GM18502 (cell line): ENCODE measurements at regions not wholly inside any gene's neighbourhood (a gene's known extent, or its start where the extent isn't known, plus 50 kb on each side); places are given as distances from the start of the nearest gene placed in this dataset.
"Not testable (repeated sequence)": the region's sequence is repeated elsewhere in the genome, so short reads cannot be mapped to it uniquely, and the experiment has no call there.

ENCODE experiments used
- ATAC-seq: cut with Tn5 transposase; IDR thresholded peaks from one replicate; pipeline ENCODE4 v1.9.1; 2021; ENCODE audit warnings: mild to moderate bottlenecking; ENCODE audit not compliant: unreplicated experiment, poor library complexity

GRCh38 chr6:134745192-134745591 is 204.7 kb downstream of the ALDH8A1 start:
- not testable (repeated sequence) for ATAC-seq

GRCh38 chr6:134744301-134744700 is 205.6 kb downstream of the ALDH8A1 start:
- ATAC-seq = no peak

- no peak for ATAC-seq
These were observed 208.7 kb downstream of the ALDH8A1 start for GRCh38 chr6:134741200-134741536.

GRCh38 chr6:134740473-134741199 is 209.3 kb downstream of the ALDH8A1 start:
- no peak for ATAC-seq

GRCh38 chr6:134740027-134740373 is 209.9 kb downstream of the ALDH8A1 start:
- no peak for ATAC-seq

GRCh38 chr6:134739299-134740026 is 210.4 kb downstream of the ALDH8A1 start:
- ATAC-seq = no peak

GRCh38 chr6:134738211-134738885 is 211.6 kb downstream of the ALDH8A1 start:
- ATAC-seq = no peak

- no peak for ATAC-seq
These were observed 214.4 kb downstream of the ALDH8A1 start for GRCh38 chr6:134735461-134735860.

GRCh38 chr6:134734312-134734869 is 215.5 kb downstream of the ALDH8A1 start:
- no peak for ATAC-seq

GRCh38 chr6:134733801-134734200 is 216.1 kb downstream of the ALDH8A1 start:
- no peak for ATAC-seq

- ATAC-seq = no peak
These were observed 217.1 kb downstream of the ALDH8A1 start for GRCh38 chr6:134732763-134733162.

- no peak for ATAC-seq
These were observed 218.3 kb downstream of the ALDH8A1 start for GRCh38 chr6:134731615-134732014.

- ATAC-seq = no peak
These were observed 219.9 kb downstream of the ALDH8A1 start for GRCh38 chr6:134730013-134730412.

GRCh38 chr6:134729561-134729960 is 220.3 kb downstream of the ALDH8A1 start:
- no peak for ATAC-seq

GRCh38 chr6:134727081-134727480 is 222.8 kb downstream of the ALDH8A1 start:
- no peak for ATAC-seq

GRCh38 chr6:134725590-134725989 is 224.3 kb downstream of the ALDH8A1 start:
- ATAC-seq = no peak

- no peak for ATAC-seq
These were observed 225.0 kb downstream of the ALDH8A1 start for GRCh38 chr6:134724771-134725340.

GRCh38 chr6:134723081-134723871 is 226.6 kb downstream of the ALDH8A1 start:
- no peak for ATAC-seq

- ATAC-seq = no peak
These were observed 227.6 kb downstream of the ALDH8A1 start for GRCh38 chr6:134722200-134722870.

GRCh38 chr6:134721060-134721405 is 228.9 kb downstream of the ALDH8A1 start:
- ATAC-seq = no peak
